SK-N-SH treated with all-trans-retinoic acid at 6 μM for 48 hours (cell line): ENCODE measurements at regions not wholly inside any gene's neighbourhood (a gene's known extent, or its start where the extent isn't known, plus 50 kb on each side); places are given as distances from the start of the nearest gene placed in this dataset.

Experiments
- ATAC-seq: fragments of 200-7000 bp; cut with Tn5 transposase; 3 replicates; pipeline ENCODE4 v1.9.1; 2020; ENCODE audit warnings: mild to moderate bottlenecking, moderate library complexity
- ARNTL ChIP-seq: fragments of 450-650 bp; formaldehyde crosslinking; IDR thresholded peaks from 2 replicates; pipeline ENCODE4 v1.5.0; 2020; ENCODE audit warnings: low read depth, mild to moderate bottlenecking, moderate library complexity, borderline replicate concordance
- BACH2 ChIP-seq: fragments of 250-450 bp; sonication (Bioruptor Pico); IDR thresholded peaks from 2 replicates; pipeline ENCODE4 v1.9.0; 2021; ENCODE audit warnings: mild to moderate bottlenecking, borderline replicate concordance
- CSDC2 ChIP-seq: fragments of 250-450 bp; sonication (Bioruptor Pico); IDR thresholded peaks from 2 replicates; pipeline ENCODE4 v1.5.0; 2020; ENCODE audit warnings: mild to moderate bottlenecking, moderate library complexity
- CSRNP3 ChIP-seq: fragments of 250-450 bp; sonication (Bioruptor Pico); IDR thresholded peaks from 2 replicates; pipeline ENCODE4 v1.5.1; 2021; ENCODE audit warnings: mild to moderate bottlenecking, moderate library complexity
- ESRRG ChIP-seq: fragments of 250-450 bp; sonication (Bioruptor Pico); IDR thresholded peaks from 2 replicates; pipeline ENCODE4 v1.6.1; 2021; ENCODE audit warnings: mild to moderate bottlenecking
- GLIS3 ChIP-seq: fragments of 250-450 bp; sonication (Bioruptor Pico); IDR thresholded peaks from 2 replicates; pipeline ENCODE4 v1.5.0; 2020; ENCODE audit warnings: mild to moderate bottlenecking, moderate library complexity
- ISL1 ChIP-seq: fragments of 250-450 bp; sonication (Bioruptor Pico); IDR thresholded peaks from 2 replicates; pipeline ENCODE4 v2.1.2; 2022; ENCODE audit warnings: mild to moderate bottlenecking, moderate library complexity
- OSR1 ChIP-seq: fragments of 250-450 bp; sonication (Bioruptor Pico); IDR thresholded peaks from 2 replicates; pipeline ENCODE4 v1.8.0; 2022; ENCODE audit warnings: moderate library complexity, mild to moderate bottlenecking, inconsistent platforms
- POU6F1 ChIP-seq: fragments of 250-450 bp; sonication (Bioruptor Pico); IDR thresholded peaks from 2 replicates; pipeline ENCODE4 v1.8.0; 2021; ENCODE audit warnings: low read depth, mild to moderate bottlenecking, moderate library complexity, borderline replicate concordance
- RARB ChIP-seq: fragments of 250-450 bp; sonication (Bioruptor Pico); IDR thresholded peaks from 2 replicates; pipeline ENCODE4 v1.8.0; 2021; ENCODE audit warnings: mild to moderate bottlenecking, moderate library complexity
- SNAI2 ChIP-seq: fragments of 250-450 bp; sonication (Bioruptor Pico); IDR thresholded peaks from 2 replicates; pipeline ENCODE4 v1.5.0; 2020; ENCODE audit warnings: mild to moderate bottlenecking, moderate library complexity
- TCF4 ChIP-seq: fragments of 250-450 bp; sonication (Bioruptor Pico); IDR thresholded peaks from 2 replicates; pipeline ENCODE4 v1.8.0; 2021; ENCODE audit warnings: mild to moderate bottlenecking, moderate library complexity, borderline replicate concordance
- TSHZ2 ChIP-seq: fragments of 250-450 bp; sonication (Bioruptor Pico); IDR thresholded peaks from 2 replicates; pipeline ENCODE4 v1.5.0; 2020; ENCODE audit warnings: mild to moderate bottlenecking, moderate library complexity
- ZC3H10 ChIP-seq: fragments of 250-450 bp; sonication (Bioruptor Pico); IDR thresholded peaks from 2 replicates; pipeline ENCODE4 v1.5.1; 2021; ENCODE audit warnings: mild to moderate bottlenecking, moderate library complexity
- ZFP3 ChIP-seq: fragments of 250-450 bp; sonication (Bioruptor Pico); IDR thresholded peaks from 2 replicates; pipeline ENCODE4 v1.5.0; 2020; ENCODE audit warnings: mild to moderate bottlenecking, moderate library complexity
- ZNF565 ChIP-seq: fragments of 450-650 bp; formaldehyde crosslinking; conservative IDR thresholded peaks from 2 replicates; pipeline ENCODE4 v1.5.0; 2020; ENCODE audit warnings: low read depth, mild to moderate bottlenecking, moderate library complexity
- ZNF70 ChIP-seq: fragments of 450-650 bp; formaldehyde crosslinking; IDR thresholded peaks from 2 replicates; pipeline ENCODE4 v1.5.0; 2020; ENCODE audit warnings: mild to moderate bottlenecking, moderate library complexity
- ZNF8 ChIP-seq: fragments of 450-650 bp; formaldehyde crosslinking; IDR thresholded peaks from 2 replicates; pipeline ENCODE4 v1.5.0; 2020; ENCODE audit warnings: mild to moderate bottlenecking, moderate library complexity
- TF ChIP-seq, protein P1 (sequence below): fragments of 250-450 bp; sonication (Bioruptor Pico); IDR thresholded peaks from 2 replicates; pipeline ENCODE4 v1.8.0; 2020; ENCODE audit warnings: mild to moderate bottlenecking, moderate library complexity, borderline replicate concordance
- TF ChIP-seq, protein P2 (sequence below): fragments of 250-450 bp; sonication (Bioruptor Pico); IDR thresholded peaks from 2 replicates; pipeline ENCODE4 v1.5.1; 2020; ENCODE audit warnings: low read depth, mild to moderate bottlenecking, moderate library complexity

- TF ChIP-seq GLIS3 (no peak), SNAI2 (CRISPR knock-in tag) (no peak), ZC3H10 (no peak), TCF4 (no peak), BACH2 (CRISPR knock-in tag) (no peak), TSHZ2 (CRISPR knock-in tag) (no peak), ZFP3 (CRISPR knock-in tag) (no peak), CSRNP3 (CRISPR knock-in tag) (no peak), RARB (CRISPR knock-in tag) (no peak), ZNF565 (no peak), OSR1 (CRISPR knock-in tag) (no peak), CSDC2 (CRISPR knock-in tag) (no peak), ZNF70 (CRISPR knock-in tag) (no peak), ISL1 (CRISPR knock-in tag) (no peak), ESRRG (CRISPR knock-in tag) (no peak), POU6F1 (CRISPR knock-in tag) (no peak)
- TF ChIP-seq, protein P1, sequence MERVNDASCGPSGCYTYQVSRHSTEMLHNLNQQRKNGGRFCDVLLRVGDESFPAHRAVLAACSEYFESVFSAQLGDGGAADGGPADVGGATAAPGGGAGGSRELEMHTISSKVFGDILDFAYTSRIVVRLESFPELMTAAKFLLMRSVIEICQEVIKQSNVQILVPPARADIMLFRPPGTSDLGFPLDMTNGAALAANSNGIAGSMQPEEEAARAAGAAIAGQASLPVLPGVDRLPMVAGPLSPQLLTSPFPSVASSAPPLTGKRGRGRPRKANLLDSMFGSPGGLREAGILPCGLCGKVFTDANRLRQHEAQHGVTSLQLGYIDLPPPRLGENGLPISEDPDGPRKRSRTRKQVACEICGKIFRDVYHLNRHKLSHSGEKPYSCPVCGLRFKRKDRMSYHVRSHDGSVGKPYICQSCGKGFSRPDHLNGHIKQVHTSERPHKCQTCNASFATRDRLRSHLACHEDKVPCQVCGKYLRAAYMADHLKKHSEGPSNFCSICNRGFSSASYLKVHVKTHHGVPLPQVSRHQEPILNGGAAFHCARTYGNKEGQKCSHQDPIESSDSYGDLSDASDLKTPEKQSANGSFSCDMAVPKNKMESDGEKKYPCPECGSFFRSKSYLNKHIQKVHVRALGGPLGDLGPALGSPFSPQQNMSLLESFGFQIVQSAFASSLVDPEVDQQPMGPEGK (CRISPR knock-in tag), result no peak
- TF ChIP-seq, protein P2, sequence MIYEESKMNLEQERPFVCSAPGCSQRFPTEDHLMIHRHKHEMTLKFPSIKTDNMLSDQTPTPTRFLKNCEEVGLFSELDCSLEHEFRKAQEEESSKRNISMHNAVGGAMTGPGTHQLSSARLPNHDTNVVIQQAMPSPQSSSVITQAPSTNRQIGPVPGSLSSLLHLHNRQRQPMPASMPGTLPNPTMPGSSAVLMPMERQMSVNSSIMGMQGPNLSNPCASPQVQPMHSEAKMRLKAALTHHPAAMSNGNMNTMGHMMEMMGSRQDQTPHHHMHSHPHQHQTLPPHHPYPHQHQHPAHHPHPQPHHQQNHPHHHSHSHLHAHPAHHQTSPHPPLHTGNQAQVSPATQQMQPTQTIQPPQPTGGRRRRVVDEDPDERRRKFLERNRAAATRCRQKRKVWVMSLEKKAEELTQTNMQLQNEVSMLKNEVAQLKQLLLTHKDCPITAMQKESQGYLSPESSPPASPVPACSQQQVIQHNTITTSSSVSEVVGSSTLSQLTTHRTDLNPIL (CRISPR knock-in tag), result no peak
- no peak for ATAC-seq
Measured at GRCh38 chr7:51630933-51631332, 314.3 kb upstream of the COBL start.

DNA sequence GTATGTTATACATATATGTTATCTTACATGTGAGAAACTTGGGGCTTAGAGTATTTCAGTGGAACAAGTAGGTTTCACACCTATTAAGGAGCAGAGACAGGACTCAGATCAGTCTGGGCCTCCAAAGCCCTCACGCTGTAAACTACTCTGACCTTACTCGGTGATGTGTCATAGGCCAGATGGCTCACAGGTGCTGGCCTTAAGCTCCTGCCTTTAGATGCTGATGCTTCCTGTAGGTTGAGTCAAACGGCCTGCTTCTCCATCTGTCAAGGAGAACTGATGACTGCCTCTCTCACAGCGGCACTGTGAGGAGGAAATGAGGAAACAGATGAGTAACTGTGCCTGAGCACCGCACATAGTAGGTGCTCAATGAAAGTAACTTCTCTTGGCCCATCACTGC, 312.6 kb upstream of the COBL start:
- no peak for TF ChIP-seq ARNTL (CRISPR knock-in tag)
- TF ChIP-seq TSHZ2 (CRISPR knock-in tag), result no peak
- no peak for TF ChIP-seq SNAI2 (CRISPR knock-in tag)
- no peak for TF ChIP-seq ESRRG (CRISPR knock-in tag)
- TF ChIP-seq RARB (CRISPR knock-in tag), result no peak
- no peak for TF ChIP-seq ZNF8 (CRISPR knock-in tag)
- no peak for ATAC-seq
